ENCODE measurements at regions not wholly inside any gene's neighbourhood (a gene's known extent, or its start where the extent isn't known, plus 50 kb on each side); places are given as distances from the start of the nearest gene placed in this dataset.
A peak's percentile ranks its signal among the peaks of the same experiment; 100 is the strongest.

DNA sequence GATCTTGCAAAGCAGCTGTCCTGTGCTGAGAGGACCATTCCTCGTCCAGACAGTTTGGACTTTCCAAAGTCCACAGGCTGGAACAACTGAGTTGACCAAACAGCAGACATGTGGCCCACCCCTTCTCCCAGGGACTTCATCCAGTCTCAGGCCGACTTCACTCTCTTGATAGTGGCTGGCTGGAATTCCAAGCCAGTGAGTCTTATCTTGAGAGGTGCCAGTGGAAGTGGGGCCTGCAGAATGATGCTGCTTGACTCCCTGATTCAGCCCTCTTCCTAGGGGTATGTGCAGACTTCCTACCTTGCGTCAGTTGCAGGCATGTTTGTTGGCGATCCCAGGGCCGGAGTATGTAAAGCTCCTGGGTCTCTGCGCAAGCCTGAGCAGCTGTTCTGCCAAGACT, 131.4 kb upstream of the TSLP start:
- FAIRE-seq (no peak), DNase-seq (ENCODE audit: low read depth) (peak; percentile 35)
- Histone ChIP-seq H3K4me1 (ENCODE audit: insufficient read depth, low read length) (no peaks in the 10 kb centered on the region), H4K20me1 (ENCODE audit: insufficient read depth, low read length) (no peaks in the 10 kb centered on the region), H3K4me3 (ENCODE audit: insufficient read depth, low read depth, low read length) (no peak overlapping the region), H3K36me3 (ENCODE audit: insufficient read depth, low read length) (no peaks in the 10 kb centered on the region), H3K27ac (ENCODE audit: low read depth, low read length) (no peak overlapping the region), H3K79me2 (ENCODE audit: insufficient read depth, low read length) (no peaks in the 10 kb centered on the region), H3K4me2 (ENCODE audit: low read length) (no peak overlapping the region), H2AFZ (ENCODE audit: low read depth, low read length) (no peak overlapping the region), H3K9ac (ENCODE audit: low read length) (no peak overlapping the region), H3K27me3 (ENCODE audit: insufficient read depth, low read length) (no peaks in the 10 kb centered on the region), H3K9me3 (ENCODE audit: insufficient read depth, low read depth, low read length) (no peaks in the 10 kb centered on the region)
- Mint-ChIP-seq H3K36me3 (ENCODE audit: low read depth, unreplicated experiment) (no peaks in the 10 kb centered on the region), H3K4me3 (ENCODE audit: unreplicated experiment) (no peak overlapping the region), H3K9me3 (ENCODE audit: unreplicated experiment) (peaks cover under 1% of the 10 kb centered on the region), H3K27ac (ENCODE audit: unreplicated experiment) (no peak overlapping the region), H3K27me3 (ENCODE audit: low read depth, unreplicated experiment) (peaks cover 5% of the 10 kb centered on the region), H3K4me1 (ENCODE audit: low read depth, unreplicated experiment) (no peaks in the 10 kb centered on the region)
- TF ChIP-seq EZH2 (IDR thresholded peaks at IDR 0.05; ENCODE audit: insufficient read depth, low read length): no peak
- TF ChIP-seq, protein P1, sequence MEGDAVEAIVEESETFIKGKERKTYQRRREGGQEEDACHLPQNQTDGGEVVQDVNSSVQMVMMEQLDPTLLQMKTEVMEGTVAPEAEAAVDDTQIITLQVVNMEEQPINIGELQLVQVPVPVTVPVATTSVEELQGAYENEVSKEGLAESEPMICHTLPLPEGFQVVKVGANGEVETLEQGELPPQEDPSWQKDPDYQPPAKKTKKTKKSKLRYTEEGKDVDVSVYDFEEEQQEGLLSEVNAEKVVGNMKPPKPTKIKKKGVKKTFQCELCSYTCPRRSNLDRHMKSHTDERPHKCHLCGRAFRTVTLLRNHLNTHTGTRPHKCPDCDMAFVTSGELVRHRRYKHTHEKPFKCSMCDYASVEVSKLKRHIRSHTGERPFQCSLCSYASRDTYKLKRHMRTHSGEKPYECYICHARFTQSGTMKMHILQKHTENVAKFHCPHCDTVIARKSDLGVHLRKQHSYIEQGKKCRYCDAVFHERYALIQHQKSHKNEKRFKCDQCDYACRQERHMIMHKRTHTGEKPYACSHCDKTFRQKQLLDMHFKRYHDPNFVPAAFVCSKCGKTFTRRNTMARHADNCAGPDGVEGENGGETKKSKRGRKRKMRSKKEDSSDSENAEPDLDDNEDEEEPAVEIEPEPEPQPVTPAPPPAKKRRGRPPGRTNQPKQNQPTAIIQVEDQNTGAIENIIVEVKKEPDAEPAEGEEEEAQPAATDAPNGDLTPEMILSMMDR (IDR thresholded peaks at IDR 0.05; ENCODE audit: insufficient read depth, low read depth, low read length): no peak

DNA sequence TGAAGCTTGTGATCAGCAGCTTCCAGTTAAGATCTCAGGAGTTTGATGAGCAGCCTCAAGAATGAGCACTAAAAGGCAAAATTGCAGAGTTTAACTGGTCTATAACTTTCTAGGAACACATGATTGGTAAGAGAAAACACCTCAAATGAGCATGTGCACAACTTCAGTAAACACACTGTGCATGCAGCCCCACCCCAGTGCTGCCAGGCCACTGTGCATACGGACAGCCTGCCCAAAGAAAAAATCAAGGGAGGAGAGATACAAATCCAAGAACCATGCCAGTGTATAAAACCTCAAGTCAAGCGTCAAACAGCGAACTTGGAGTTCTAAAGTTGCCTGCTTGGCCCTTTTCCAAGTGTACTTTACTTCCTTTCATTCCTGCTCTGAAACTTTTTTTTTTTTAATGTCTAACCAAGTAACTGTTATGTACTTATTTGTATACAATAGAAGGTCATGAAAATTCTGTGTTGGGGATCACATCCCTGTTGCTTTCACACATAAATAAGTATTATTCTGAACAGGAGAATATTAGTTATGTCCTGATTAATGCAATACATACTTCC, 125.6 kb upstream of the TSLP start:
- Histone ChIP-seq H3K27ac (ENCODE audit: low read depth, low read length) (no peak overlapping the region), H3K79me2 (ENCODE audit: insufficient read depth, low read length) (no peaks in the 10 kb centered on the region), H4K20me1 (ENCODE audit: insufficient read depth, low read length) (no peaks in the 10 kb centered on the region), H3K9ac (ENCODE audit: low read length) (no peak overlapping the region), H2AFZ (ENCODE audit: low read depth, low read length) (no peak overlapping the region), H3K4me1 (ENCODE audit: insufficient read depth, low read length) (peaks cover 2% of the 10 kb centered on the region), H3K4me2 (ENCODE audit: low read length) (no peak overlapping the region), H3K4me3 (ENCODE audit: insufficient read depth, low read depth, low read length) (no peak overlapping the region), H3K9me3 (ENCODE audit: insufficient read depth, low read depth, low read length) (no peaks in the 10 kb centered on the region), H3K27me3 (ENCODE audit: insufficient read depth, low read length) (no peaks in the 10 kb centered on the region), H3K36me3 (ENCODE audit: insufficient read depth, low read length) (no peaks in the 10 kb centered on the region)
- H3K27ac Mint-ChIP-seq (ENCODE audit: unreplicated experiment): no peak overlapping the region
- no peak for DNase-seq (ENCODE audit: low read depth)
- FAIRE-seq: no peak
- TF ChIP-seq EZH2 (IDR thresholded peaks at IDR 0.05; ENCODE audit: insufficient read depth, low read length): no peak
- TF ChIP-seq, protein P1 (IDR thresholded peaks at IDR 0.05; ENCODE audit: insufficient read depth, low read depth, low read length): no peak
- peaks cover 4% of the 10 kb centered on the region for H3K9me3 Mint-ChIP-seq (ENCODE audit: unreplicated experiment)
- H3K4me1 Mint-ChIP-seq (ENCODE audit: low read depth, unreplicated experiment): no peaks in the 10 kb centered on the region
- H3K36me3 Mint-ChIP-seq (ENCODE audit: low read depth, unreplicated experiment): no peaks in the 10 kb centered on the region
- H3K4me3 Mint-ChIP-seq (ENCODE audit: unreplicated experiment): no peak overlapping the region
- H3K27me3 Mint-ChIP-seq (ENCODE audit: low read depth, unreplicated experiment): peaks cover 7% of the 10 kb centered on the region

DNA sequence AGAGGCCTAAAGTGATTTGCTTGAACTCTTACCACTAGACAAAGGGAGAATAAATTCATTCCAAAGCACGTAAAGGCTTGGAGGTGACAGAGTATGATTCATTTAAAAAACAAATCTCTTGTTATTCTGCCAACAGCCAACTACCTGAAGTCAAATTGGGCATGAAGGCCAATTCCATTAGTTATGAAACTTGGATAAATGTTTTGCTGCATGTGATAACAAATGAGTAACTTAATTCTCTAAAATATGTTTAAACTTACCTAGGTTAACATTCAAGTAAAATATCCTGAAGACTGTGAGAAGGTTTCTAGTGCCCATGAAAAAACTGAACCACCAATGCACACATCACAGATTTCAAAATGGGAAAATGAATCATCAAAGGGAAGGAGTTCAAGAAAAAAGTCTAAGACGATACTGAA, 120.1 kb upstream of the TSLP start:
- Mint-ChIP-seq H3K36me3 (ENCODE audit: low read depth, unreplicated experiment) (no peaks in the 10 kb centered on the region), H3K4me1 (ENCODE audit: low read depth, unreplicated experiment) (no peaks in the 10 kb centered on the region), H3K4me3 (ENCODE audit: unreplicated experiment) (no peak overlapping the region), H3K27me3 (ENCODE audit: low read depth, unreplicated experiment) (peaks cover 5% of the 10 kb centered on the region), H3K27ac (ENCODE audit: unreplicated experiment) (no peak overlapping the region), H3K9me3 (ENCODE audit: unreplicated experiment) (peaks cover 4% of the 10 kb centered on the region)
- H3K36me3 ChIP-seq (ENCODE audit: insufficient read depth, low read length): no peaks in the 10 kb centered on the region
- H3K4me1 ChIP-seq (ENCODE audit: insufficient read depth, low read length): peaks cover 7% of the 10 kb centered on the region
- FAIRE-seq: no peak
- no peak overlapping the region for H2AFZ ChIP-seq (ENCODE audit: low read depth, low read length)
- TF ChIP-seq, protein P1 (IDR thresholded peaks at IDR 0.05; ENCODE audit: insufficient read depth, low read depth, low read length): no peak
- no peak for TF ChIP-seq EZH2 (IDR thresholded peaks at IDR 0.05; ENCODE audit: insufficient read depth, low read length)
- H3K4me2 ChIP-seq (ENCODE audit: low read length): no peak overlapping the region
- no peak overlapping the region for H3K4me3 ChIP-seq (ENCODE audit: insufficient read depth, low read depth, low read length)
- DNase-seq (ENCODE audit: low read depth): peak; percentile 74
- H3K27ac ChIP-seq (ENCODE audit: low read depth, low read length): peak overlapping the region; percentile 43
- no peaks in the 10 kb centered on the region for H3K27me3 ChIP-seq (ENCODE audit: insufficient read depth, low read length)
- no peaks in the 10 kb centered on the region for H3K79me2 ChIP-seq (ENCODE audit: insufficient read depth, low read length)
- H4K20me1 ChIP-seq (ENCODE audit: insufficient read depth, low read length): no peaks in the 10 kb centered on the region
- no peak overlapping the region for H3K9ac ChIP-seq (ENCODE audit: low read length)
- no peaks in the 10 kb centered on the region for H3K9me3 ChIP-seq (ENCODE audit: insufficient read depth, low read depth, low read length)

All from astrocyte (in vitro differentiated cells and primary cell).